Ramos (cell line): ENCODE measurements at regions not wholly inside any gene's neighbourhood (a gene's known extent, or its start where the extent isn't known, plus 50 kb on each side); places are given as distances from the start of the nearest gene placed in this dataset.

ENCODE experiments used
- in situ Hi-C: fragments of 300-500 bp; cut with MboI; formaldehyde crosslinking; loops from one replicate; pipeline ENCODE4 v1.14.3; 2022; ENCODE audit warnings: low sequenced_read_pairs; ENCODE audit not compliant: unreplicated experiment

- in situ Hi-C loops = no loop called here
Measured at GRCh38 chr9:88782931-88783710, 208.1 kb upstream of the S1PR3 start.

- in situ Hi-C loops = no loop called here
Measured at GRCh38 chr9:88783711-88784083, 207.6 kb upstream of the S1PR3 start.

GRCh38 chr9:88784960-88785359 lies 206.3 kb upstream of the S1PR3 start:
- in situ Hi-C loops = no loop called here

GRCh38 chr9:88786291-88787079 lies 204.8 kb upstream of the S1PR3 start:
- in situ Hi-C loops = no loop called here

- in situ Hi-C loops = no loop called here
Measured at GRCh38 chr9:88789785-88790184, 201.5 kb upstream of the S1PR3 start.

GRCh38 chr9:88791105-88791805 lies 200.0 kb upstream of the S1PR3 start:
- in situ Hi-C loops = no loop called here

GRCh38 chr9:88792502-88792901 lies 198.8 kb upstream of the S1PR3 start:
- in situ Hi-C loops = no loop called here

- in situ Hi-C loops = no loop called here
Measured at GRCh38 chr9:88794100-88794499, 197.2 kb upstream of the S1PR3 start.

- in situ Hi-C loops = no loop called here
Measured at GRCh38 chr9:88796947-88797346, 194.3 kb upstream of the S1PR3 start.

GRCh38 chr9:88798476-88798875 lies 192.8 kb upstream of the S1PR3 start:
- in situ Hi-C loops = no loop called here

- in situ Hi-C loops = no loop called here
Measured at GRCh38 chr9:88799541-88800328, 191.5 kb upstream of the S1PR3 start.

- in situ Hi-C loops = no loop called here
Measured at GRCh38 chr9:88800329-88800682, 191.0 kb upstream of the S1PR3 start.

- in situ Hi-C loops = no loop called here
Measured at GRCh38 chr9:88801214-88801796, 190.0 kb upstream of the S1PR3 start.

GRCh38 chr9:88802533-88802932 lies 188.7 kb upstream of the S1PR3 start:
- in situ Hi-C loops = no loop called here

- in situ Hi-C loops = no loop called here
Measured at GRCh38 chr9:88803546-88804253, 187.6 kb upstream of the S1PR3 start.

- in situ Hi-C loops = no loop called here
Measured at GRCh38 chr9:88804254-88804596, 187.0 kb upstream of the S1PR3 start.

- in situ Hi-C loops = no loop called here
Measured at GRCh38 chr9:88805217-88805943, 185.9 kb upstream of the S1PR3 start.

- in situ Hi-C loops = no loop called here
Measured at GRCh38 chr9:88807426-88807825, 183.8 kb upstream of the S1PR3 start.
